ENCODE measurements at regions not wholly inside any gene's neighbourhood (a gene's known extent, or its start where the extent isn't known, plus 50 kb on each side); places are given as distances from the start of the nearest gene placed in this dataset.
A peak's percentile ranks its signal among the peaks of the same experiment; 100 is the strongest.

DNA sequence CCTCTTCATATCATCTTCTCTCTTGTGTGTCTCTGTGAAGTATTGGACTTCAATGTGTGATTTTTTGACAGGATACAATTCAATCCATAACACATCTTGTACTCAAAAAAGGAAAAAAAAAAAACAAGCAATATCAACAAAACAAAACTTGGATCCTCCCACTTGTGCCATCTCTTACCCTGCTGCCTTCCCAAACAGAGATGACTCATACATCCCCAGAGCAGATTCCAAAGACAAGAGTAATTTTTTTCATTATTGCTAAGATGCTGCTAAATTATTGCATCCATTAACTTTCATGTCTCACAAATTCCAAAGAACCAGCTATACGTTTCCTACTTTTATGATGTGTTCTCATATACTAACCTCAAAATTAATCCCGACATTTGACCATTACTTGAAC is 479.2 kb downstream of the GBA3 start:
- Histone ChIP-seq H3K9me3 (no peaks in the 10 kb centered on the region), H3K27me3 (no peaks in the 10 kb centered on the region), H3K27ac (no peak overlapping the region), H3K4me1 (peaks cover 0 to 6% (median 0%) of the 10 kb centered on the region in 9 donors), H3K36me3 (no peaks in the 10 kb centered on the region), H3K4me3 (no peak overlapping the region)
- no peak for DNase-seq
- TF ChIP-seq CTCF (IDR thresholded peaks at IDR 0.05) = no peak
- no peak for ATAC-seq
- intact Hi-C loops (cut with DNase I) = no loop called here
- 46 to 48% methylated on average over 2 of the region's 2 CpGs for WGBS, 2 donors

- Histone ChIP-seq H3K36me3 (no peaks in the 10 kb centered on the region), H3K4me1 (peaks cover 0 to 6% (median 0%) of the 10 kb centered on the region in 9 donors), H3K27me3 (no peaks in the 10 kb centered on the region), H3K9me3 (no peaks in the 10 kb centered on the region), H3K4me3 (no peak overlapping the region), H3K27ac (no peak overlapping the region)
- TF ChIP-seq CTCF (IDR thresholded peaks at IDR 0.05) = no peak
- intact Hi-C loops (cut with DNase I) = no loop called here
- WGBS, 2 donors = 53 to 58% methylated on average over 6 of the region's 6 CpGs
- peak in 3 of 8 donors; percentile 59 to 79 (median 79) for ATAC-seq
- DNase-seq = no peak
These were observed 477.0 kb downstream of the GBA3 start for GRCh38 chr4:23169608-23170311.

DNA sequence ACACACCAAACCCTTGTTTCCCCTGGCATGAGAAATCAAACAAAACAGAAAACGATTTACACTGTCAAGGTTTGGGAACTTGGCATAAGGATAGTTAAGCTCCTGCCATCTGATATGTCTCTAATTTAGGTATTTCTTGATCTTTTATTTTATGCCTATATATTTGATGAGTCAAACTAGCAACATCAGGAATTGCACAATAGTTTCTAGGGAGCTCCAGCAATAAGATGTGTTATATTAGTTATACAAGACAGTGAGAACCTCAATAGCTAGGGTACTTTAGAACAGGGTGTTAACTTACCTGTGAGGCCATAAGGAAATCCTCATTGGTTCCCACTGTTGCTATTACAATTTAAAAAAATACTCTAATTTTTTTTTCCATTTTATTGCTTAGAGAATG is 474.2 kb downstream of the GBA3 start:
- Histone ChIP-seq H3K27ac (no peak overlapping the region), H3K36me3 (no peaks in the 10 kb centered on the region), H3K27me3 (no peaks in the 10 kb centered on the region), H3K9me3 (no peaks in the 10 kb centered on the region), H3K4me1 (peaks cover 0 to 6% (median 0%) of the 10 kb centered on the region in 9 donors), H3K4me3 (no peak overlapping the region)
- ATAC-seq (no peak), DNase-seq (no peak)
- intact Hi-C loops (cut with DNase I) = no loop called here
- TF ChIP-seq CTCF (IDR thresholded peaks at IDR 0.05) = no peak
- WGBS, 2 donors = 66 to 86% methylated on average over 1 of the region's 1 CpG

DNA sequence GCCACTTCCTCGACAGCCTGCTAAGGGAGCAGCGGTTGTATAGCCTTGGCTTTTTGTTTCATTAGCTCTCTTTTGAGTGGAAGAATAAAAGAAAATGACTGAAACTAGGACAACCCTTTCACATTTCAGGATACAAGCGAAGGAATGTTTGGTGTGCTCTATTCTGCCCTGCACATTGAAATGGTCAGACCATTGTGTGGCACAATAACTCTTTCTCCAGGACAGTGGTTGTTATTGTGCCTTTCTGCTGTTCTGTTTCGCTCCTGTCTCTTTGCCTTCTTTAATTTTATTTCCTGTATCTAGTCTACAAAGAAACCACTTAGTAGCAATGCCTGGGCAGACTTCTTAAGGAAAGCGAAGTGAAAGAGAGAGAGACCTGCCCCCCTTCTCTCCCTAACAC is 473.7 kb downstream of the GBA3 start:
- ATAC-seq (no peak), DNase-seq (no peak)
- Histone ChIP-seq H3K27me3 (no peaks in the 10 kb centered on the region), H3K36me3 (no peaks in the 10 kb centered on the region), H3K4me1 (peaks cover 0 to 6% (median 0%) of the 10 kb centered on the region in 9 donors), H3K4me3 (no peak overlapping the region), H3K9me3 (no peaks in the 10 kb centered on the region), H3K27ac (no peak overlapping the region)
- 78 to 86% methylated on average over 5 of the region's 5 CpGs for WGBS, 2 donors
- intact Hi-C loops (cut with DNase I) = no loop called here
- TF ChIP-seq CTCF (IDR thresholded peaks at IDR 0.05) = no peak
